ENCODE measurements at regions not wholly inside any gene's neighbourhood (a gene's known extent, or its start where the extent isn't known, plus 50 kb on each side); places are given as distances from the start of the nearest gene placed in this dataset.

GRCh38 chr2:156812496-156812895 lies 376.3 kb downstream of the GPD2 start:
- H4K20me1 ChIP-seq (replicated peaks; ENCODE audit: insufficient read depth): no peaks in the 10 kb centered on the region
- Mint-ChIP-seq H3K27ac (no peak overlapping the region), H3K9me3 (peaks cover under 1% of the 10 kb centered on the region; the same call in 1 of the 3 replicates), H3K4me3 (no peak overlapping the region), H3K36me3 (ENCODE audit: low read depth) (no peaks in the 10 kb centered on the region), H3K27me3 (ENCODE audit: insufficient read depth, low read depth, poor library complexity) (no peaks in the 10 kb centered on the region), H3K4me1 (no peaks in the 10 kb centered on the region)
- ATAC-seq: no peak
- H3K4me1 ChIP-seq (ENCODE audit: insufficient read depth): no peaks in the 10 kb centered on the region
- no peaks in the 10 kb centered on the region for H3K36me3 ChIP-seq (ENCODE audit: insufficient read depth)
- no peak overlapping the region for H3K4me2 ChIP-seq
- H2AFZ ChIP-seq: no peak overlapping the region
- H3K9me2 ChIP-seq (ENCODE audit: insufficient read depth): 0 out of 2 replicates have a peak, but pooled peaks cover 3% of the 10 kb centered on the region
- no peak overlapping the region for H3K4me3 ChIP-seq
- H3K27ac ChIP-seq (ENCODE audit: low read depth): no peak overlapping the region
- no peaks in the 10 kb centered on the region for H3K79me2 ChIP-seq (replicated peaks; ENCODE audit: insufficient read depth)
- no peak for DNase-seq (ENCODE audit: low spot score)
- no peak for TF ChIP-seq EZH2 (IDR thresholded peaks at IDR 0.05; ENCODE audit: low read depth, unreplicated experiment)
- no peak for TF ChIP-seq ETS1 (IDR thresholded peaks at IDR 0.05)
- no peak for TF ChIP-seq ZNF462 (CRISPR knock-in tag; IDR thresholded peaks at IDR 0.05)
- no peak for TF ChIP-seq STAT1 (IDR thresholded peaks at IDR 0.05; ENCODE audit: unreplicated experiment)
- no peak for TF ChIP-seq CTCF (conservative IDR thresholded peaks at IDR 0.05; ENCODE audit: low read depth in 2 of 2)
- no peak for TF ChIP-seq CREB1 (CRISPR knock-in tag; IDR thresholded peaks at IDR 0.05; ENCODE audit: low read depth)
- no peak for TF ChIP-seq ZNF331 (CRISPR knock-in tag; IDR thresholded peaks at IDR 0.05; ENCODE audit: low read depth)
- TF ChIP-seq POLR2AphosphoS5 (IDR thresholded peaks at IDR 0.05; ENCODE audit: low read depth): no peak
- TF ChIP-seq JUNB (IDR thresholded peaks at IDR 0.05; ENCODE audit: unreplicated experiment): no peak
- no peaks in the 10 kb centered on the region for H3F3A ChIP-seq (replicated peaks; ENCODE audit: low read depth)
- no peaks in the 10 kb centered on the region for H3K27me3 ChIP-seq (ENCODE audit: insufficient read depth)
